ENCODE measurements at regions not wholly inside any gene's neighbourhood (a gene's known extent, or its start where the extent isn't known, plus 50 kb on each side); places are given as distances from the start of the nearest gene placed in this dataset.

DNA sequence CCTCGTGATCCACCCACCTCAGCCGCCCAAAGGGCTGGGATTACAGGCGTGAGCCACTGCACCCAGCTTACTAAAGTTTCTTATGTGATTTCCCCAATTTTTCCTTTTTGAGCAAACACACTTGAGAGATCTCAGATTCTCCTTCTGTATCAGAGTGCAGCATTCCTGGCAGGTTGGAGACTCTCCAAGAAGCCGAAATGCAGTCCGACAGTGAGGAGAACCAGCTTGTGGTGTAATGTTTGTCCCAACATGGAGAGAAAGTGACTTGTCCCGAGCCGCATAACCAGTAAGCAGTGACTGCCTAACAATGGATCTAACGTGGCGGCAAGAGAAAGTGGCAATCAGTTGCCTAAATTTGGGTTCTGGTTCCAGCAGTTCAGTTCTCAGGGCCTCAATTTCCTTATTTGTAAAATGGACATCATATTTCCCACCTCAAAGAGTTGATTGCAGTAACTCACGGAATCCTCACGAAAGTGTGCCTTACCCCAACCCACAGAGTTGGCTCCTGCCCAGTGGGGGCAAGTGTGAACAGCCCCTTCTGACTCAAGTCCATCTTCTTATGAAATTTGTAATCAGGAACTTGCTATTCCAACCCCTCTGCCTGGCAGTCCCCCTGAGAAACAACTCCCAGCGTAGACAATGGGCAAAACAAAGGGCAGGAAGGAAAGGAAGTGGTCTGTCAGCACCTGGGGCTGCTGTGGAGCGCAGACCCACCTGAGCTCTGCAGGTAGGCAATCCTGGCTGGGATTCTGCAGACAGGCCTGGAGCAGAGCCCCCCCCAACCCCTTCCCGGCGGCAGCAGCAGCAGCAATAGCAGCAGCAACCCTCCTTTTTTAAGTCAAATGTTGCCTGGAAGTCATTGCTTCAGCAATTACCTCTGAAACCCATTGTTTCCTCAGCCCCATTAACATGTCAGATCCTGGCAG lies 223.6 kb upstream of the POU3F1 start:
- H3K4me2 ChIP-seq (ENCODE audit: insufficient read depth, low read length), result no peak overlapping the region
- no peak overlapping the region for H2AFZ ChIP-seq (ENCODE audit: low read depth, low read length)
- no peaks in the 10 kb centered on the region for H3K79me2 ChIP-seq (ENCODE audit: control insufficient read depth, insufficient read depth, low read length)
- DNase-seq (ENCODE audit: low read depth, low spot score) (no peak), FAIRE-seq (no peak)
- no peaks in the 10 kb centered on the region for H3K4me1 ChIP-seq (ENCODE audit: control insufficient read depth, extremely low read depth, insufficient read depth, low read length)
- POLR2A ChIA-PET, result no interaction called here
- no peak overlapping the region for H3K27ac ChIP-seq (ENCODE audit: insufficient read depth, low read depth, low read length)
- no peaks in the 10 kb centered on the region for H3K9me1 ChIP-seq (replicated peaks; ENCODE audit: control insufficient read depth, extremely low read depth, insufficient read depth, low read length)
- no TSS peak for BruUV-seq (replicated peaks)
- dilution Hi-C loops (cut with MboI; ENCODE audit: extremely low pct_ligation_motif_present, low sequenced_read_pairs) (no loop called here), intact Hi-C loops (cut with micrococcal nuclease) (no loop called here)
- H3K27me3 ChIP-seq (ENCODE audit: control insufficient read depth in 2 of 2, insufficient read depth in 2 of 2, low read length in 2 of 2), result peaks cover 0 to 4% of the 10 kb centered on the region in 2 experiments
- no peak overlapping the region for H3K9ac ChIP-seq (replicated peaks; ENCODE audit: extremely low read depth, insufficient read depth, low read length)
- CTCF ChIA-PET, result no interaction called here
- no peaks in the 10 kb centered on the region for H3K36me3 ChIP-seq (ENCODE audit: control insufficient read depth in 2 of 2, extremely low read depth in 1 of 2, insufficient read depth in 2 of 2, low read length in 2 of 2)
- TF ChIP-seq, protein P1, sequence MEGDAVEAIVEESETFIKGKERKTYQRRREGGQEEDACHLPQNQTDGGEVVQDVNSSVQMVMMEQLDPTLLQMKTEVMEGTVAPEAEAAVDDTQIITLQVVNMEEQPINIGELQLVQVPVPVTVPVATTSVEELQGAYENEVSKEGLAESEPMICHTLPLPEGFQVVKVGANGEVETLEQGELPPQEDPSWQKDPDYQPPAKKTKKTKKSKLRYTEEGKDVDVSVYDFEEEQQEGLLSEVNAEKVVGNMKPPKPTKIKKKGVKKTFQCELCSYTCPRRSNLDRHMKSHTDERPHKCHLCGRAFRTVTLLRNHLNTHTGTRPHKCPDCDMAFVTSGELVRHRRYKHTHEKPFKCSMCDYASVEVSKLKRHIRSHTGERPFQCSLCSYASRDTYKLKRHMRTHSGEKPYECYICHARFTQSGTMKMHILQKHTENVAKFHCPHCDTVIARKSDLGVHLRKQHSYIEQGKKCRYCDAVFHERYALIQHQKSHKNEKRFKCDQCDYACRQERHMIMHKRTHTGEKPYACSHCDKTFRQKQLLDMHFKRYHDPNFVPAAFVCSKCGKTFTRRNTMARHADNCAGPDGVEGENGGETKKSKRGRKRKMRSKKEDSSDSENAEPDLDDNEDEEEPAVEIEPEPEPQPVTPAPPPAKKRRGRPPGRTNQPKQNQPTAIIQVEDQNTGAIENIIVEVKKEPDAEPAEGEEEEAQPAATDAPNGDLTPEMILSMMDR (IDR thresholded peaks at IDR 0.05; ENCODE audit: extremely low read depth in 1 of 2, insufficient read depth in 1 of 2, low read depth in 1 of 2, low read length in 2 of 2), result no peak
- no peak for TF ChIP-seq POLR2A (IDR thresholded peaks at IDR 0.05; ENCODE audit: low read depth, low read length)
- TF ChIP-seq MAX (IDR thresholded peaks at IDR 0.05; ENCODE audit: insufficient read depth, insufficient read length), result no peak
- no peak for TF ChIP-seq FOS (IDR thresholded peaks at IDR 0.05; ENCODE audit: borderline replicate concordance, insufficient read depth, low read length)
- no peak for TF ChIP-seq EZH2 (IDR thresholded peaks at IDR 0.05; ENCODE audit: borderline replicate concordance, low read depth, low read length, severe bottlenecking)
- TF ChIP-seq POLR2AphosphoS5 (IDR thresholded peaks at IDR 0.05; ENCODE audit: insufficient read depth, low read depth, low read length), result no peak
- no peak overlapping the region for H3K4me3 ChIP-seq (replicated peaks in 1 of 3; ENCODE audit: insufficient read depth in 1 of 3, low read depth in 1 of 3, low read length in 3 of 3)
- no peaks in the 10 kb centered on the region for H4K20me1 ChIP-seq (replicated peaks; ENCODE audit: control insufficient read depth, extremely low read depth, insufficient read depth, low read length)
- no peaks in the 10 kb centered on the region for H3K9me3 ChIP-seq (replicated peaks; ENCODE audit: control insufficient read depth, insufficient read depth, low read length)
